Sigmoid colon (tissue), 4 donors: ENCODE measurements at regions not wholly inside any gene's neighbourhood (a gene's known extent, or its start where the extent isn't known, plus 50 kb on each side); places are given as distances from the start of the nearest gene placed in this dataset.

Experiments
- CTCF ChIP-seq, 4 experiments: fragments of 450-650 bp in 3 of 4; fragments of 200-600 bp in 1 of 4; IDR thresholded peaks; one replicate each; pipeline ENCODE4 v1.5.1; 2016 to 2019; ENCODE audit warnings: antibody characterized with exemption in 4 of 4, mild to moderate bottlenecking in 3 of 4, moderate library complexity in 2 of 4
- EP300 ChIP-seq, 4 donors: sonication (generic); formaldehyde crosslinking; IDR thresholded peaks; one replicate each; pipeline ENCODE4 v1.6.1; 2017; ENCODE audit warnings: antibody characterized with exemption in 4 of 4
- POLR2AphosphoS5 ChIP-seq, 4 donors: sonication (generic); formaldehyde crosslinking; IDR thresholded peaks; one replicate each; pipeline ENCODE4 v1.6.1; 2017; ENCODE audit warnings: antibody characterized with exemption in 4 of 4

GRCh38 chr3:148235566-148235965 lies 462.1 kb upstream of the AGTR1 start:
- no peak for TF ChIP-seq POLR2AphosphoS5 (IDR thresholded peaks at IDR 0.05)
- TF ChIP-seq EP300 (IDR thresholded peaks at IDR 0.05) = no peak
- TF ChIP-seq CTCF (IDR thresholded peaks at IDR 0.05) = no peak
